Activated CD4-positive, alpha-beta T cell treated with anti-CD3 and anti-CD28 coated beads, Interleukin-2, amount 10 ng/mL, durations not matched to agents 24 days and 14 days (primary cell): ENCODE measurements at regions not wholly inside any gene's neighbourhood (a gene's known extent, or its start where the extent isn't known, plus 50 kb on each side); places are given as distances from the start of the nearest gene placed in this dataset.
"Not testable (repeated sequence)": the region's sequence is repeated elsewhere in the genome, so short reads cannot be mapped to it uniquely, and the experiment has no call there.

Experiments
- DNase-seq: peaks from one replicate; pipeline ENCODE4 v3.0.0; 2022
- H3K27ac Mint-ChIP-seq: one replicate; pipeline ENCODE4 v1.8.0; 2022; ENCODE audit warnings: mild to moderate bottlenecking, mixed read lengths
- H3K27me3 Mint-ChIP-seq: one replicate; pipeline ENCODE4 v1.8.0; 2022; ENCODE audit warnings: mixed read lengths
- H3K36me3 Mint-ChIP-seq: one replicate; pipeline ENCODE4 v1.8.0; 2022; ENCODE audit warnings: low read depth, mild to moderate bottlenecking, mixed read lengths
- H3K4me1 Mint-ChIP-seq: one replicate; pipeline ENCODE4 v1.8.0; 2021; ENCODE audit warnings: mixed read lengths
- H3K4me3 Mint-ChIP-seq: one replicate; pipeline ENCODE4 v1.8.0; 2022; ENCODE audit warnings: mild to moderate bottlenecking, moderate library complexity, mixed read lengths
- H3K9me3 Mint-ChIP-seq: one replicate; pipeline ENCODE4 v1.8.0; 2021; ENCODE audit warnings: mixed read lengths
- intact Hi-C: fragments of 100-400 bp; cut with micrococcal nuclease; formaldehyde crosslinking; loops from one replicate; pipeline ENCODE4 v1.15.1; 2023

DNA sequence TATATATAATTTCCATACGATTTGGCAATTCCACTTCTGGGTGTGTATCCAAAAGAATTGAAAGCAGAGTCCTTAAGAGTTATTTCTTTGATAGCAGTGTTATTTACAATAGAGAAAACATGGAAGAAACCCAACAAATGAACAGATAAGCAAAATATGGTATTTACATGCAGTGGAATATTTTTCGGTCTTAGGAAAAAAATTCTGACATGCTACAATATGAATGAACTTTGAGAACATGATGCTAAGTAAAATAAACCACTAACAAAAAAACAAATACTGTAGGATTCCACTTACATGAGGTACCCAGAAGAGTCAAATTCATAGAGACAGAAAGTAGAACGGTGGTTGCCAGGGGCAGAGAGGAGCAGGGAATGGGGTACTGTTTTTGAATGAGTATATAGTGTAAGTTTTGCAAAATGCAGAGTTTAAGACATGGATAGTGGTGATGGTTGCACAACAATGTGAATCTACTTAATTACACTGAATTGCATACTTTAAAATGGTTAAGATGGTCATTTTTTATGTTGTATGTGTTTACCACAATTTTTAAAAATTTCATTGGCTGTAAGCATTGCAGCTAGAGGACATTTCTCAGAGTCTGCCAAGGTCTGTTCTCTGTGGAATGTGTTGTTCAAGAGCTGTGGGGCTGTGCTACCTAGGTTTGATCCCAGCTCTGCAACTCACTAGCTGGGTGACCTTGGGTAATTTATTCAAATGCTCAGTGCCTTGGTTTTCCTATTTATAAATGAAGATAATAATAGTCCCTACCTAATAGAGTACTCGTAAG, 122.1 kb downstream of the MEX3B start:
- Mint-ChIP-seq H3K9me3 (peaks cover 6% of the 10 kb centered on the region), H3K4me1 (no peaks in the 10 kb centered on the region), H3K27ac (no peak overlapping the region), H3K27me3 (peaks cover 5% of the 10 kb centered on the region), H3K36me3 (no peaks in the 10 kb centered on the region), H3K4me3 (no peak overlapping the region)
- DNase-seq: no peak
- intact Hi-C loops: no loop called here

GRCh38 chr15:81922143-81922542, 123.7 kb downstream of the MEX3B start:
- Mint-ChIP-seq H3K4me3 (no peak overlapping the region), H3K27me3 (peaks cover 4% of the 10 kb centered on the region), H3K4me1 (no peaks in the 10 kb centered on the region), H3K9me3 (peaks cover 13% of the 10 kb centered on the region), H3K36me3 (no peaks in the 10 kb centered on the region), H3K27ac (no peak overlapping the region)
- intact Hi-C loops: no loop called here
- no peak for DNase-seq

DNA sequence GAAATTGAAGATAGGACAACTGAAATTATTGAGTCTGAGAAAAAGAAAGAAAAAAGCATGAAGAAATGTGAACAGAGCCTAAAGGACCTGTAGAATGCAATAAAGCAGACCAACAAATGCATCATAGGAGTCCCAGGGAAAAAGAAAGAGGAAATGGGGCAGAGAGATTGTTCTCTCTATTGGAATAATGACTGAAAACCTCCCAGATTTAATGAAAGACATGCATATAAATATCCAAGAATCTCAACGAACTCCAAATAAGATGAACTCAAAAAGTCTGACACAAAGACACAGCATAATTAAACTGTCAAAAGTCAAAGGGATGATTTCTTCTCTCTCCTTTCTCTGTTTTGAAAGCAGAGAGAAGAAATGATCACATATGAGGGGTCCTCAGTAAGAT, 124.7 kb downstream of the MEX3B start:
- no peaks in the 10 kb centered on the region for H3K36me3 Mint-ChIP-seq
- peaks cover 13% of the 10 kb centered on the region for H3K9me3 Mint-ChIP-seq
- DNase-seq: no peak
- no peaks in the 10 kb centered on the region for H3K4me1 Mint-ChIP-seq
- no peak overlapping the region for H3K4me3 Mint-ChIP-seq
- H3K27ac Mint-ChIP-seq: no peak overlapping the region
- intact Hi-C loops: no loop called here
- H3K27me3 Mint-ChIP-seq: peaks cover 2% of the 10 kb centered on the region

DNA sequence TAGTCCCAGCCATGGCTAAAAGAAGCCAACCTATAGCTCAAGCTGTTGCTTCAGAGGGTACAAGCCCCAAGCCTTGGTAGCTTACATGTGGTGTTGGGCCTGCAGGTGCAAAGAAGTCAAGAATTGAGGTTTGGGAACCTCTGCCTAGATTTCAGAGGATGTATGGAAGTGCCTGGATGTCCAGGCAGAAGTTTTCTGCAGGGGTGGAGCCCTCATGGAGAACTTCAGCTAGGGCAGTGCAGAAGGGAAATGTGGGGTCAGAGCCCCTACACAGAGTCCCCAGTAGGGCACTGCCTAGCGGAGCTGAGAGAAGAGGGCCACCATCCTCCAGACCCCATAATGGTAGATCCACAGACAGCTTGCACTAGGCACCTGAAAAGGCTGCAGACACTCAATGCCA, 127.1 kb downstream of the MEX3B start:
- intact Hi-C loops, H3K36me3 Mint-ChIP-seq, DNase-seq, H3K27ac Mint-ChIP-seq, H3K4me1 Mint-ChIP-seq, H3K4me3 Mint-ChIP-seq, H3K27me3 Mint-ChIP-seq: not testable (repeated sequence)
- H3K9me3 Mint-ChIP-seq: peaks cover 13% of the 10 kb centered on the region

- Mint-ChIP-seq H3K27ac (no peak overlapping the region), H3K36me3 (no peaks in the 10 kb centered on the region), H3K4me3 (no peak overlapping the region), H3K4me1 (no peaks in the 10 kb centered on the region), H3K27me3 (no peaks in the 10 kb centered on the region), H3K9me3 (peaks cover 13% of the 10 kb centered on the region)
- DNase-seq: no peak
- intact Hi-C loops: no loop called here
Measured at GRCh38 chr15:81916451-81916850, 129.4 kb downstream of the MEX3B start.

DNA sequence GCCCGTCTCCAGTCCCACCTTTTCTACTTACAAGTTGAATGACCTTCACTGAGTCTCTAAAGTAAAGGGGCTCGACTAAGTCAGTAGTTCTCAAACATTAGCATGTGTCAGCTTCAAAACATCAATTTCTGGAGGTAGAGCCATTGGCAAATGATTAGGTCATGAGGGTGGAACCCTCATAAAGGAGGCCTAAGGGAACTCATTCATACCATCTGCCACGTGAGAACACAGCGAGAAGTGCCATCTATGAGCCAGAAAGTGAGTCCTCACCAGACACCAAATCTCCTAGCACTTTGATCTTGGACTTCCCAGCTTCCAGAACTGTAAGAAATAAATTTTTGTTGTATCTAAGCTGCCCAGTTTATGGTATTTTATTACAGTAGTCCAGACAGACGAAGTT, 129.8 kb downstream of the MEX3B start:
- intact Hi-C loops: no loop called here
- H3K27me3 Mint-ChIP-seq: no peaks in the 10 kb centered on the region
- no peak overlapping the region for H3K4me3 Mint-ChIP-seq
- H3K9me3 Mint-ChIP-seq: peaks cover 13% of the 10 kb centered on the region
- H3K4me1 Mint-ChIP-seq: no peaks in the 10 kb centered on the region
- no peaks in the 10 kb centered on the region for H3K36me3 Mint-ChIP-seq
- no peak overlapping the region for H3K27ac Mint-ChIP-seq
- DNase-seq: no peak

GRCh38 chr15:81914734-81915256, 131.0 kb downstream of the MEX3B start:
- Mint-ChIP-seq H3K27ac (no peak overlapping the region), H3K27me3 (no peaks in the 10 kb centered on the region), H3K4me1 (no peaks in the 10 kb centered on the region), H3K9me3 (peaks cover 6% of the 10 kb centered on the region), H3K36me3 (no peaks in the 10 kb centered on the region), H3K4me3 (no peak overlapping the region)
- no peak for DNase-seq
- intact Hi-C loops: no loop called here

DNA sequence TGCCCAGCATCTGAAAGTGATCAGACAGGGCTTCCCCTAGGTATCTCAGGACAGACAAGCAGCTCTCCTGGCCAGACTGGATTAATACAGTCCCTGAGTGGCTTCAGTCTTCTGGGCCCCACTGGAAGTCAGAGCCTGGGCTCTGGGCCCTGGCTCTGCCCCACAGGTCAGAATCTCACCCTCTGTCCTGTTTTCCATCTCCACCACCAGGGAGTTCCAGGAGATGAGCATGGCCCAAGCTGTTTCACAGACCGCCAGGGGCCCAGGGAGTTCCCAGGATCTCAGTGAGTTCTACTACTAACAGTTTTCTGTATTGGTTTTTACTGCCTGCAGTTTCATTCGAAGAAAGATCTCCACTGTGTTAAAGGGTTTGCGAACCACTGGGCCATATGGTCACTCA, 131.5 kb downstream of the MEX3B start:
- DNase-seq: no peak
- Mint-ChIP-seq H3K27ac (no peak overlapping the region), H3K4me1 (no peaks in the 10 kb centered on the region), H3K4me3 (no peak overlapping the region), H3K36me3 (no peaks in the 10 kb centered on the region), H3K27me3 (no peaks in the 10 kb centered on the region), H3K9me3 (peaks cover 6% of the 10 kb centered on the region)
- intact Hi-C loops: no loop called here

DNA sequence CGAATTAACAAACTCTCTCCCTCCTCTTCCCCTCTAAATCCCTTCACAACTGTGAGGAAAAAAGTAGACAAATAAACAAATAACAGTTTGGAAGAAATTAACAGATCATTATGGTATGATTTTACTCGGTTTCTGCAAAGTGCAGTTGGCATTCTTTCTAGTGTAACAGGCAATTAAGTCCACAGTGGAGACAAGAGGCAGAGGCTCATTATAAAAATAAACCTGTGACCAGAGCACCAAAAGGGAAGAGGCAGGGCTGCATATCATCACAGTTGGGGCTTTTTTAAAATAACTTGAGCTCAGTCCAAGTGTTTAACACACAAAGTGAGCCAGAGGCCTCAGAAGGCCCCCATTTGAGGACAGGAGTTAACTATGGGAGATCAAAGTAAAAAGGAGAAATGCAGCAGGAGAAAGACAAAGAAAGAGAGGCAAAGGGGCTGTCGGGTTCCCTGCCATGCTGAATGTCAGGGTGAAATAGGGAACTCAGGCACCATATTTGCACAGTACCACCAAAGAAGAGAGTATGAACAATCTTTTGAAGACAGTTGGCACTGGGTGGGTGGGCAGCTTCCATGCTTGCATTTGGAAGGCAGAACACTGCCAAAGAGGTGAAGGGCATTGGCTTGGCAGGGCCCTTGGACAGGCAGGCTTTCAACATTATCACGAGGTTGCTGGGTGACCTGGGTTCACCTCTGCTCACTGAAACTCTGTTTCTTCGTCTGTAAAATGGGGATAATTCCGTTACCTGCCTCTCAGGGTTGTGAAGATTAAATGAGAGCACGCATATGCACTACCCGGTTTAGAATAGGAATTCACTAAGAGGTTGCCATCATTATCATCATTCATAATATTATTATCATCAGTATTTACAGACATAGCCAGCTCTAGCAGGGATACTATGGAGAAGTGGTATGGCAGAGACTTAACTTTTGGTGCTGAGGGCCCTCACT, 134.5 kb downstream of the MEX3B start:
- DNase-seq: no peak
- Mint-ChIP-seq H3K27me3 (no peaks in the 10 kb centered on the region), H3K9me3 (no peaks in the 10 kb centered on the region), H3K27ac (no peak overlapping the region), H3K36me3 (no peaks in the 10 kb centered on the region), H3K4me3 (no peak overlapping the region), H3K4me1 (no peaks in the 10 kb centered on the region)
- intact Hi-C loops: no loop called here

- Mint-ChIP-seq H3K27me3 (no peaks in the 10 kb centered on the region), H3K4me1 (no peaks in the 10 kb centered on the region), H3K27ac (no peak overlapping the region), H3K36me3 (no peaks in the 10 kb centered on the region), H3K4me3 (no peak overlapping the region), H3K9me3 (no peaks in the 10 kb centered on the region)
- DNase-seq: no peak
- intact Hi-C loops: no loop called here
Measured at GRCh38 chr15:81910355-81911021, 135.3 kb downstream of the MEX3B start.

DNA sequence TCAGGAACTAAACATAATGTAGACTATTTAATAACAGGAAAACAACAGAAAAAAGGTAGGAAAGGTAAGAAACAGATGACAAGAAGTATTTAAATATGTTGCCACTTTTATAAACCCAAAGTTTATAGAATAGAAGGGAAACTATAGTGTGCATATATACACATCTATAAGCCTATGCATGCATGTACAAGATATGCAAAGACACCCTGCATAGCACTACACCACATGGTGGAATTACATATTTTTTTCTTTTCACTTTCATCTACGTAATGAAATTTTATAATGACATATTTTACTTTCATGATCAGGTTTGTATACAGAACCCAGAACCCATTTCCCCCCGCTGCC, 136.8 kb downstream of the MEX3B start:
- Mint-ChIP-seq H3K36me3 (no peaks in the 10 kb centered on the region), H3K4me3 (no peak overlapping the region), H3K27ac (no peak overlapping the region), H3K9me3 (no peaks in the 10 kb centered on the region), H3K27me3 (no peaks in the 10 kb centered on the region), H3K4me1 (no peaks in the 10 kb centered on the region)
- intact Hi-C loops: no loop called here
- DNase-seq: no peak

DNA sequence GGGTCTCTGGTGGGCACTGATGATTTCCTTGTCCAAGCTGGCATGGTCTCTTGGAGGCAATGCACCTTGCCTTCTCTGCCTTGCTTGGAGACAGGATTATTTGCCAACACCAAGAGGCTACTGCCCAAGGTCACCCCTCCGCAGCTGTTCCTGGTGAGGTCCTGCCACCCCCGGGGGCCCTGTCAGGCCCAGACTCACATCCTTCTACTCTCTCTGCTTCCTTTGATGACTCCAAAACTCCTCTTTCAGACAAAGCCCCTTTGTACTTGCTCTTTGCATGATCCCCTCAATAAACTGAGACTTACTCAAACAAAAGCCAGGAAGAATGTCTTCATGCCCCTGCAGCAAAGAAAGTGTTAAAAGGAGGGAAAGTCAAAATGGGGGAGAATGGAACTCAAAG, 137.7 kb downstream of the MEX3B start:
- Mint-ChIP-seq H3K27me3 (no peaks in the 10 kb centered on the region), H3K9me3 (no peaks in the 10 kb centered on the region), H3K36me3 (no peaks in the 10 kb centered on the region), H3K4me3 (no peak overlapping the region), H3K27ac (no peak overlapping the region), H3K4me1 (no peaks in the 10 kb centered on the region)
- no peak for DNase-seq
- intact Hi-C loops: no loop called here

- no peak for DNase-seq
- Mint-ChIP-seq H3K4me1 (no peaks in the 10 kb centered on the region), H3K27me3 (no peaks in the 10 kb centered on the region), H3K9me3 (no peaks in the 10 kb centered on the region), H3K27ac (no peak overlapping the region), H3K4me3 (no peak overlapping the region), H3K36me3 (no peaks in the 10 kb centered on the region)
- intact Hi-C loops: no loop called here
Measured at GRCh38 chr15:81907521-81907920, 138.3 kb downstream of the MEX3B start.

DNA sequence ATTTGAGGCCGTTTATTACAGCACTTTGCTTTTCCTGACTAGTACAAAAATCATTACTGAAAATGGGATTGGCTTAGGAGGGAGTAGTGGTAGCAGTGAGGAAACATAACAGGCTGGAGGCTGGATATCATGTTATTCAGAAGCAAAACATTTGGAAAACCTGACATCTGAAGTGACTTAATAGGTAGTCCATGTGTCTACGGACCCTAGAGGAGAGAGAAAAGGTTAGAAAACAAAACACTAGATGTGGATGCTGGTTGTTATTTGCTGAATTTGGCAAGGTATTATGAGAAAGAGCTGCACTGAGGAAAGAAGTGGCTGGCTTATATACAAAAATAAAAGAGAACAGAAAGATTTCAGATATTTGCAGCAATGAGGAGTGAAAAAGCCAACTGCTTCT, 139.9 kb downstream of the MEX3B start:
- DNase-seq: no peak
- no peaks in the 10 kb centered on the region for H3K9me3 Mint-ChIP-seq
- H3K27ac Mint-ChIP-seq: no peak overlapping the region
- no peaks in the 10 kb centered on the region for H3K4me1 Mint-ChIP-seq
- H3K27me3 Mint-ChIP-seq: peaks cover 2% of the 10 kb centered on the region
- H3K36me3 Mint-ChIP-seq: no peaks in the 10 kb centered on the region
- intact Hi-C loops: no loop called here
- H3K4me3 Mint-ChIP-seq: no peak overlapping the region
